MM.1S (cell line): ENCODE measurements at regions not wholly inside any gene's neighbourhood (a gene's known extent, or its start where the extent isn't known, plus 50 kb on each side); places are given as distances from the start of the nearest gene placed in this dataset.
"Not testable (repeated sequence)": the region's sequence is repeated elsewhere in the genome, so short reads cannot be mapped to it uniquely, and the experiment has no call there.

ENCODE experiments used
- DNase-seq: peaks from one replicate; pipeline ENCODE4 v3.0.0-alpha.2; 2015
- H2AFZ ChIP-seq: fragments of 300-600 bp; sonication (generic); 2 replicates; pipeline ENCODE4 v1.6.0; 2016; ENCODE audit warnings: antibody characterized with exemption, low read length
- H3F3A ChIP-seq: fragments of 300-600 bp; sonication (generic); 2 replicates; pipeline ENCODE4 v1.6.1; 2016; ENCODE audit warnings: mild to moderate bottlenecking, antibody characterized with exemption, low read length, moderate library complexity, mixed read lengths; ENCODE audit not compliant: insufficient read depth
- H3K27ac ChIP-seq: fragments of 300-600 bp; sonication (generic); 2 replicates; pipeline ENCODE4 v1.5.1; 2016; ENCODE audit warnings: mild to moderate bottlenecking, low read length
- H3K27me3 ChIP-seq: fragments of 300-600 bp; sonication (generic); replicated peaks from 2 replicates; pipeline ENCODE4 v1.6.0; 2016; ENCODE audit warnings: low read length; ENCODE audit not compliant: insufficient read depth
- H3K36me3 ChIP-seq: fragments of 300-600 bp; sonication (generic); replicated peaks from 2 replicates; pipeline ENCODE4 v1.6.1; 2016; ENCODE audit warnings: mild to moderate bottlenecking, low read length, mixed read lengths; ENCODE audit not compliant: insufficient read depth
- H3K4me1 ChIP-seq: fragments of 300-600 bp; sonication (generic); 2 replicates; pipeline ENCODE4 v1.6.1; 2016; ENCODE audit warnings: low read length, mixed read lengths
- H3K4me2 ChIP-seq: fragments of 300-600 bp; sonication (generic); 2 replicates; pipeline ENCODE4 v1.6.0; 2016; ENCODE audit warnings: low read depth, low read length
- H3K4me3 ChIP-seq: fragments of 300-600 bp; sonication (generic); 2 replicates; pipeline ENCODE4 v1.5.1; 2016; ENCODE audit warnings: low read length, mixed read lengths
- H3K79me2 ChIP-seq: fragments of 300-600 bp; sonication (generic); 2 replicates; pipeline ENCODE4 v1.6.1; 2016; ENCODE audit warnings: mixed run types, low read length, mixed read lengths
- H3K9ac ChIP-seq: fragments of 300-600 bp; sonication (generic); 2 replicates; pipeline ENCODE4 v1.6.1; 2016; ENCODE audit warnings: low read length, mixed read lengths
- H3K9me2 ChIP-seq: fragments of 300-600 bp; sonication (generic); replicated peaks from 2 replicates; pipeline ENCODE4 v1.6.1; 2016; ENCODE audit warnings: mild to moderate bottlenecking, low read length, mixed read lengths; ENCODE audit not compliant: insufficient read depth
- H3K9me3 ChIP-seq: fragments of 300-600 bp; sonication (generic); replicated peaks from 2 replicates; pipeline ENCODE4 v1.6.1; 2016; ENCODE audit warnings: mild to moderate bottlenecking, low read length, mixed read lengths; ENCODE audit not compliant: insufficient read depth
- H4K20me1 ChIP-seq: fragments of 300-600 bp; sonication (generic); 2 replicates; pipeline ENCODE4 v1.6.1; 2016; ENCODE audit warnings: mild to moderate bottlenecking, low read length, moderate library complexity, mixed read lengths; ENCODE audit not compliant: insufficient read depth
- EZH2 ChIP-seq: fragments of 300-600 bp; sonication (generic); optimal IDR thresholded peaks from 2 replicates; pipeline ENCODE3; 2017; ENCODE audit warnings: low read depth, mild to moderate bottlenecking, antibody characterized with exemption, low read length, mixed read lengths
- EZH2phosphoT487 ChIP-seq: fragments of 300-600 bp; sonication (generic); IDR thresholded peaks from 2 replicates; pipeline ENCODE4 v1.6.1; 2018; ENCODE audit warnings: antibody characterized with exemption, low read length
- TF ChIP-seq, protein P1 (sequence below): fragments of 300-600 bp; sonication (generic); IDR thresholded peaks from 2 replicates; pipeline ENCODE4 v1.5.1; 2016; ENCODE audit warnings: antibody characterized with exemption, low read length, mixed read lengths

DNA sequence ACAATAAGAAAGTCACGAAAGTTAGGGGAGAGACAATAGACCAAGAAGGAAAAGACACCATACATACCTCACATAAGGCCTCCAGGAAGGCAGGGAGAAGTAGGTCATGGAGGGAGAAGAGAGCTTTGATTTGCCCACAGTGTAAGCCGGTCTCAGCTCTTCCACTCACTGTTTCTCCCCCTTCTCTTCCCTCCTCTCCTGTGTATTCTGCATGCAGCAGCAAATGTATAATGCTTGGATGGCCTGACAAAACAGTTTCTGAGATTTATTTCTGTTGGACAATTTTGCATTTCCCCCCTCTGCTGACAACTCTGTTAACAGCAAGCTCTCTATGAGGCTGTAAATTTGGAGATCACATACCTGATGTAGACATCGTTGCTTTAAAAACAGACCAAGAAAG, 318.9 kb downstream of the OMA1 start:
- Histone ChIP-seq H3K36me3 (no peaks in the 10 kb centered on the region), H3K4me2 (no peak overlapping the region), H3K27me3 (no peaks in the 10 kb centered on the region), H3K4me1 (no peaks in the 10 kb centered on the region), H3F3A (no peaks in the 10 kb centered on the region), H2AFZ (no peak overlapping the region), H3K4me3 (no peak overlapping the region), H3K27ac (no peak overlapping the region), H3K9me3 (no peaks in the 10 kb centered on the region), H3K9ac (no peak overlapping the region), H4K20me1 (no peaks in the 10 kb centered on the region), H3K79me2 (no peaks in the 10 kb centered on the region), H3K9me2 (no peaks in the 10 kb centered on the region)
- DNase-seq: no peak
- TF ChIP-seq, protein P1, sequence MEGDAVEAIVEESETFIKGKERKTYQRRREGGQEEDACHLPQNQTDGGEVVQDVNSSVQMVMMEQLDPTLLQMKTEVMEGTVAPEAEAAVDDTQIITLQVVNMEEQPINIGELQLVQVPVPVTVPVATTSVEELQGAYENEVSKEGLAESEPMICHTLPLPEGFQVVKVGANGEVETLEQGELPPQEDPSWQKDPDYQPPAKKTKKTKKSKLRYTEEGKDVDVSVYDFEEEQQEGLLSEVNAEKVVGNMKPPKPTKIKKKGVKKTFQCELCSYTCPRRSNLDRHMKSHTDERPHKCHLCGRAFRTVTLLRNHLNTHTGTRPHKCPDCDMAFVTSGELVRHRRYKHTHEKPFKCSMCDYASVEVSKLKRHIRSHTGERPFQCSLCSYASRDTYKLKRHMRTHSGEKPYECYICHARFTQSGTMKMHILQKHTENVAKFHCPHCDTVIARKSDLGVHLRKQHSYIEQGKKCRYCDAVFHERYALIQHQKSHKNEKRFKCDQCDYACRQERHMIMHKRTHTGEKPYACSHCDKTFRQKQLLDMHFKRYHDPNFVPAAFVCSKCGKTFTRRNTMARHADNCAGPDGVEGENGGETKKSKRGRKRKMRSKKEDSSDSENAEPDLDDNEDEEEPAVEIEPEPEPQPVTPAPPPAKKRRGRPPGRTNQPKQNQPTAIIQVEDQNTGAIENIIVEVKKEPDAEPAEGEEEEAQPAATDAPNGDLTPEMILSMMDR: no peak
- TF ChIP-seq EZH2 (no peak), EZH2phosphoT487 (no peak)

DNA sequence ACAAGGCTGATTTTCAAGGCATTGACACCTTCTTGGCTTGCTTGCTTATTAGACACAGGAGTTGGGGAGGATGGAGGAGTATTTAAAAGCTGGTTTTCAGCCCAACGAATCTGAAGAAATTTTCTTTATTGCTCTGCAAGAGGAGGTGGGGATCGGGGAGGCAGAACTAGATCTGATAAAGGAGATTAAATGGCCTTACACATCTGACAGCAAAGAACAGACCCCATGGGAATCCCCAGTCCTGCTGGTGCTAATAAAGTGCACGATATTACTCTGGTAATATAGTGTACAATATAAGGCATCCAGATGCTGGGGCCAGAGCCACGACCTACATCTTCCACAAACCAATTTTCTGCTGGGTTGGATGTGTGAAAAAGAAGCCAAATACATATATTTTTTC, 323.0 kb downstream of the OMA1 start:
- Histone ChIP-seq H3K4me1 (no peaks in the 10 kb centered on the region), H3F3A (no peaks in the 10 kb centered on the region), H3K27ac (no peak overlapping the region), H3K36me3 (no peaks in the 10 kb centered on the region), H3K27me3 (no peaks in the 10 kb centered on the region), H3K9me3 (no peaks in the 10 kb centered on the region), H4K20me1 (no peaks in the 10 kb centered on the region), H2AFZ (no peak overlapping the region), H3K79me2 (no peaks in the 10 kb centered on the region), H3K9ac (no peak overlapping the region), H3K9me2 (no peaks in the 10 kb centered on the region), H3K4me3 (no peak overlapping the region), H3K4me2 (no peak overlapping the region)
- DNase-seq: no peak
- TF ChIP-seq EZH2phosphoT487: no peak
- TF ChIP-seq, protein P1: no peak
- no peak for TF ChIP-seq EZH2

DNA sequence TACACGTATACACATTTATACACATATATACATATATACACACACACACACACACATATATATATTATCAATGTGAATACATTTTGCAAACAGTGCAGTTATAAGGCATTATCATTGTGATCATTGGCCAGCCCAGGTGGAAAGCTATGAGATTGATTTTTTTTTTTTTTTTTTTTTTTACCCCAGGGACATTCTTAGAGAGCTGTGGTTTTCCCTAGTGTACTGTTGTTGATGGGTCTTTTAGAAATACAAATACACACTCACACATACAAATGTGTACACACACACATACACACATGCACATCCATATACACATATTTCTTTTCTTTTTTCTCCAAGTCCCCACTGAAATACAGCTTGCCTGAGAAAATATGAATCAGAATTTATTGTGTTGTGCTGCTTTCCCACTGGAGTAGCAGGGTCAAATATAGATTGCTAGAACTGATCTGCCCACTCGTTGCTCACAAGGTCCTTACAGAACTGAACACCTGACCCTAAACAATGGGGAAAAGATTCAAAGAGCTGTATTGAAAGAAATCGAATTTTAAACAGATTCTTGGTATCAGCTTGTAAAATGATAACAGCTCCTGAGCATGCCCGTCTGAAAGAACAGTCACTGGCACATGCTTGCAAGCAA, 325.6 kb downstream of the OMA1 start:
- no peaks in the 10 kb centered on the region for H3K36me3 ChIP-seq
- no peak overlapping the region for H3K4me3 ChIP-seq
- H3K27me3 ChIP-seq: no peaks in the 10 kb centered on the region
- H3K27ac ChIP-seq: no peak overlapping the region
- H3F3A ChIP-seq: no peaks in the 10 kb centered on the region
- no peaks in the 10 kb centered on the region for H3K9me3 ChIP-seq
- TF ChIP-seq EZH2phosphoT487: no peak
- no peak for TF ChIP-seq EZH2
- TF ChIP-seq, protein P1: no peak
- H3K4me2 ChIP-seq: no peak overlapping the region
- DNase-seq: no peak
- H3K4me1 ChIP-seq: no peaks in the 10 kb centered on the region
- no peaks in the 10 kb centered on the region for H4K20me1 ChIP-seq
- no peak overlapping the region for H3K9ac ChIP-seq
- no peaks in the 10 kb centered on the region for H3K9me2 ChIP-seq
- no peak overlapping the region for H2AFZ ChIP-seq
- no peaks in the 10 kb centered on the region for H3K79me2 ChIP-seq

DNA sequence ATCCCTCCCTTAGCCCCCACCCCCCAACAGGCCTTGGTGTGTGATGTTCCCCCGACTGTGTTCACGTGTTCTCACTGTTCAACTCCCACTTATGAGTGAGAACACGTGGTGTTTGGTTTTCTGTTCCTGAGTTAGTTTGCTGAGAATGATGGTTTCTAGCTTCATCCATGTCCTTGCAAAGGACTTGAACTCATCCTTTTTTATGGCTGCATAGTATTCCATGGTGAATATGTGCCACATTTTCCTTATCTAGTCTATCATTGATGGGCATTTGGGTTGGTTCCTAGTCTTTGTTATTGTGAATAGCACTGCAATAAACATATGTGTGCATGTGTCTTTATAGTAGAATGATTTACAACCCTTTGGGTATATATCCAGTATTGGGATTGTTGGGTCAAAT, 330.4 kb downstream of the OMA1 start:
- not testable (repeated sequence) for H3K9me3 ChIP-seq, H3K9me2 ChIP-seq

More for the DNA sequence above, 330.4 kb downstream of the OMA1 start:
- H3K36me3 ChIP-seq, H4K20me1 ChIP-seq, H3K79me2 ChIP-seq, H3K4me1 ChIP-seq, H3K4me2 ChIP-seq, H3K27me3 ChIP-seq, H3F3A ChIP-seq, H2AFZ ChIP-seq, H3K27ac ChIP-seq, H3K4me3 ChIP-seq, DNase-seq, H3K9ac ChIP-seq: not testable (repeated sequence)
